ENCODE measurements at regions not wholly inside any gene's neighbourhood (a gene's known extent, or its start where the extent isn't known, plus 50 kb on each side); places are given as distances from the start of the nearest gene placed in this dataset.

GRCh38 chr3:66756468-66757036 is 241.6 kb upstream of the KBTBD8 start:
- ChIA-PET POLR2A (no interaction called here), CTCF (no interaction called here)
- TF ChIP-seq ZNF558 (tag by site-specific recombination; IDR thresholded peaks at IDR 0.05) = no peak
- no peak for TF ChIP-seq ZSCAN4 (tag by site-specific recombination; IDR thresholded peaks at IDR 0.05)
- no peak for TF ChIP-seq ZNF664 (tag by site-specific recombination; IDR thresholded peaks at IDR 0.05)
- TF ChIP-seq, protein P1, sequence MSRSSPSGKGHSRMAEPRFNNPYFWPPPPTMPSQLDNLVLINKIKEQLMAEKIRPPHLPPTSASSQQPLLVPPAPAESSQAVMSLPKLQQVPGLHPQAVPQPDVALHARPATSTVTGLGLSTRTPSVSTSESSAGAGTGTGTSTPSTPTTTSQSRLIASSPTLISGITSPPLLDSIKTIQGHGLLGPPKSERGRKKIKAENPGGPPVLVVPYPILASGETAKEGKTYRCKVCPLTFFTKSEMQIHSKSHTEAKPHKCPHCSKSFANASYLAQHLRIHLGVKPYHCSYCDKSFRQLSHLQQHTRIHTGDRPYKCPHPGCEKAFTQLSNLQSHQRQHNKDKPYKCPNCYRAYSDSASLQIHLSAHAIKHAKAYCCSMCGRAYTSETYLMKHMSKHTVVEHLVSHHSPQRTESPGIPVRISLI (tag by site-specific recombination; IDR thresholded peaks at IDR 0.05) = no peak
- TF ChIP-seq ZNF629 (tag by site-specific recombination; IDR thresholded peaks at IDR 0.05) = no peak
- TF ChIP-seq OSR2 (tag by site-specific recombination; IDR thresholded peaks at IDR 0.05) = no peak
- no peak for TF ChIP-seq ZFHX2 (tag by site-specific recombination; conservative IDR thresholded peaks at IDR 0.05)
- TF ChIP-seq SP3 (tag by site-specific recombination; IDR thresholded peaks at IDR 0.05) = no peak
- TF ChIP-seq ZNF692 (tag by site-specific recombination; IDR thresholded peaks at IDR 0.05) = no peak
- TF ChIP-seq ZSCAN30 (tag by site-specific recombination; IDR thresholded peaks at IDR 0.05) = no peak
- no peak for TF ChIP-seq INSM2 (tag by site-specific recombination; IDR thresholded peaks at IDR 0.05)
- no peak for TF ChIP-seq GFI1B (tag by site-specific recombination; IDR thresholded peaks at IDR 0.05)
- Histone ChIP-seq H3K9me3 (ENCODE audit: control insufficient read depth, insufficient read depth, low read depth, low read length) (no peaks in the 10 kb centered on the region), H3K4me3 (ENCODE audit: low read depth, low read length) (no peak overlapping the region), H3K36me3 (ENCODE audit: control insufficient read depth in 2 of 2, insufficient read depth in 1 of 2, low read length in 2 of 2) (no peaks in the 10 kb centered on the region), H3K27ac (ENCODE audit: extremely low read depth, low read depth, low read length) (no peak overlapping the region), H3K4me1 (ENCODE audit: control insufficient read depth, insufficient read depth, low read length) (no peaks in the 10 kb centered on the region)

DNA sequence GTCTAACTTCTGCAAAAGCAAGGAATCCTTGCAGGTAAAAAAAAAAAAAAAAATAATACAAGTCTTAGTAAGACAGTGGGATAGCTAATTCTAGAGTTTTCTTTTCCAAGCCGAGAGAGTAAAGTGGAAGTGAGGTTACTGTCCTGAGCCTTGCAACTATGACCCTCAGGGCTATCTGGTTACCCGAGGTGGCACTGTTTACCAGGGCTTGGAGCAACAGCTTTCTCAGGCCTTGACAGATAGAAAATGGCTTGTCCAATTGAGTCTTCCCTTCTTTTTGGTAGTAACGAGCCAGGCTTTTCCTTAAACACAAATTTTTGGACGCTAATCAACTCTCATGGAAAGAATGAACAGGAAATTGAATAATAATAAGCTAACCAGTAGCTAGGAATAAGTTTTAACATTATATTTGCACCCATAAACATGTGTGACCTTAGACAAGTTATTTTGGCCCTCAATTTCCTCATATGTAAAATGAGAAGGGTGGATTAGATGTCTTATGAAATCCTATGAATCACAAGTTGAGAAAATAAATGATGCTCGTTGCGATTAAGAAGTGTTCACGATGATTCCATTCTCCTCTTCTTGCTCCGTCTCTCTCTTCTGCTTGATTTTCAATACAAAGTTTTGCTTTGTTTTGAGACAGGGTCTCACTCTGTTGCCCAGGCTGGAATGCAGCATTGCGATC is 236.9 kb upstream of the KBTBD8 start:
- Histone ChIP-seq H3K27ac (ENCODE audit: extremely low read depth, low read depth, low read length) (no peak overlapping the region), H3K9me3 (ENCODE audit: control insufficient read depth, insufficient read depth, low read depth, low read length) (no peaks in the 10 kb centered on the region), H3K4me1 (ENCODE audit: control insufficient read depth, insufficient read depth, low read length) (no peaks in the 10 kb centered on the region), H3K4me3 (ENCODE audit: low read depth, low read length) (no peak overlapping the region), H3K36me3 (ENCODE audit: control insufficient read depth in 2 of 2, insufficient read depth in 1 of 2, low read length in 2 of 2) (no peaks in the 10 kb centered on the region)
- ChIA-PET POLR2A (no interaction called here), CTCF (no interaction called here)
- TF ChIP-seq SCRT1 (tag by site-specific recombination; IDR thresholded peaks at IDR 0.05; ENCODE audit: borderline replicate concordance) = no peak

DNA sequence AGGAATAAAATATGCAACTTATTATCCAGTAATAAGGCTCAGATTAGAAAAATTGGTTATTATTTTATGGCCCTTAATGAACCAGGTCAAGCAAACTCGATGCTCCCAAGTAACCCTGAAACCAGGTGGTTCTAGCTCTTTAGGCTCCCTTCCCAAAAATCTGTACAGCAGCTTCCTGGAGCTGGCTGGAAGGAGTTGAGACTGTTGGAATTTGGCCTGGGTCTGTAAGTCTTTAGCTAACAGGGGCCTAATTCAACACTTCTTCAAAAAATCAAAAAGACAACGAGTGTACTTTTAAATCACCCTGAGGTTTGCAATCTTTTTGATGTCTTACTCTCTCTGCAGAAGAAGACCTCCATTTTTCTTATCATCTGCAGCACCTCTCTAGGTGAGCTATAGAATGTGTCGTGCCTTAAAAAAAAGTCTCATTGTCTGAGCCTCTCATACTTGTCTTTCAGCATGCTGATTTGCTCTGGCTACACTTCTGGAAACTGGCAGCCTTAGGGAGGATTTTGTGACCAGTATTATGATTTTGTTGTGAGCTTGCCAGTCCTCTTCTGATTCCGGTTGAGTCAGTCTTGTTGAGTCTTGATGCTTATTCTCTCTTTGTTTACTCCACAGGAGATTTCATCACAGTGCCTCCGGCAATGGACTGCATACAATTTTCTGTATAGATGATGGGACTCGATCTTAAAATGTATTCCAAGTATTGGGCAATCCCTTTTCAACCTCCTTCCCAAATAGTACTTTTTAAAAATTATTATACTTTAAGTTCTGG is 235.0 kb upstream of the KBTBD8 start:
- POLR2A ChIA-PET = no interaction called here
- no peak overlapping the region for H3K4me3 ChIP-seq (ENCODE audit: low read depth, low read length)
- TF ChIP-seq ZBTB7A (tag by site-specific recombination; IDR thresholded peaks at IDR 0.05; ENCODE audit: low read depth) = no peak
- no peak for TF ChIP-seq MYNN (tag by site-specific recombination; IDR thresholded peaks at IDR 0.05; ENCODE audit: borderline replicate concordance)
- TF ChIP-seq WT1 (tag by site-specific recombination; IDR thresholded peaks at IDR 0.05) = no peak
- no peak for TF ChIP-seq GLI2 (tag by site-specific recombination; IDR thresholded peaks at IDR 0.05; ENCODE audit: borderline replicate concordance, low read depth)
- TF ChIP-seq SP2 (tag by site-specific recombination; IDR thresholded peaks at IDR 0.05) = no peak
- no peak for TF ChIP-seq PRDM1 (tag by site-specific recombination; IDR thresholded peaks at IDR 0.05)
- TF ChIP-seq ZNF530 (tag by site-specific recombination; IDR thresholded peaks at IDR 0.05; ENCODE audit: low read depth) = no peak
- TF ChIP-seq KLF9 (tag by site-specific recombination; IDR thresholded peaks at IDR 0.05; ENCODE audit: low read depth) = no peak
- no peak for TF ChIP-seq ZNF629 (tag by site-specific recombination; IDR thresholded peaks at IDR 0.05)
- no peak for TF ChIP-seq GFI1B (tag by site-specific recombination; IDR thresholded peaks at IDR 0.05)
- TF ChIP-seq ZNF148 (tag by site-specific recombination; IDR thresholded peaks at IDR 0.05; ENCODE audit: borderline replicate concordance) = no peak

More for the DNA sequence above, 235.0 kb upstream of the KBTBD8 start:
- Histone ChIP-seq H3K36me3 (ENCODE audit: control insufficient read depth in 2 of 2, insufficient read depth in 1 of 2, low read length in 2 of 2) (no peaks in the 10 kb centered on the region), H3K27ac (ENCODE audit: extremely low read depth, low read depth, low read length) (no peak overlapping the region), H3K4me1 (ENCODE audit: control insufficient read depth, insufficient read depth, low read length) (no peaks in the 10 kb centered on the region), H3K9me3 (ENCODE audit: control insufficient read depth, insufficient read depth, low read depth, low read length) (no peaks in the 10 kb centered on the region)
- CTCF ChIA-PET = no interaction called here

Measured in HEK293 (cell line).